OCI-LY7 (cell line): ENCODE measurements at regions not wholly inside any gene's neighbourhood (a gene's known extent, or its start where the extent isn't known, plus 50 kb on each side); places are given as distances from the start of the nearest gene placed in this dataset.
"Not testable (repeated sequence)": the region's sequence is repeated elsewhere in the genome, so short reads cannot be mapped to it uniquely, and the experiment has no call there.

Experiments used
- BruUV-seq: library from RNA; stranded (reverse); fragments of 400-500 nt; replicated peaks from 2 replicates; lab custom pipeline; 2021; lab: Mats Ljungman, UMichigan
- CTCF ChIA-PET: fragments of 300-600 bp; sonication (Branson Sonifier 250); formaldehyde crosslinking; loops from one replicate; lab custom pipeline; 2022; ENCODE audit warnings: antibody characterized with exemption; ENCODE audit not compliant: unreplicated experiment; lab: Charles Lee
- POLR2A ChIA-PET: fragments of 300-600 bp; sonication (Branson Sonifier 250); formaldehyde crosslinking; loops from one replicate; lab custom pipeline; 2022; ENCODE audit warnings: antibody characterized with exemption; lab: Charles Lee
- DNase-seq: peaks from one replicate; pipeline ENCODE4 v3.0.0-alpha.2; 2015; ENCODE audit warnings: low spot score
- H2AFZ ChIP-seq: fragments of 200-600 bp; sonication (generic), shearing (Covaris generic); 2 replicates; pipeline ENCODE4 v1.6.1; 2014; ENCODE audit warnings: mild to moderate bottlenecking, antibody characterized with exemption, low read length, moderate library complexity
- H3K27ac ChIP-seq: fragments of 200-600 bp; sonication (generic); 2 replicates; pipeline ENCODE4 v1.5.1; 2014; ENCODE audit warnings: mixed run types, low read depth, mild to moderate bottlenecking, moderate library complexity, low read length, inconsistent platforms; ENCODE audit not compliant: poor library complexity, severe bottlenecking
- H3K36me3 ChIP-seq: fragments of 200-600 bp; sonication (generic); 2 replicates; pipeline ENCODE4 v1.6.1; 2014; ENCODE audit warnings: mild to moderate bottlenecking, antibody characterized with exemption, low read length, moderate library complexity, mixed read lengths; ENCODE audit not compliant: insufficient read depth
- H3K4me1 ChIP-seq: fragments of 200-600 bp; sonication (generic); 2 replicates; pipeline ENCODE4 v1.5.1; 2014; ENCODE audit warnings: mild to moderate bottlenecking, low read length; ENCODE audit not compliant: insufficient read depth, poor library complexity, severe bottlenecking
- H3K4me2 ChIP-seq: fragments of 200-600 bp; sonication (generic); 2 replicates; pipeline ENCODE4 v1.6.1; 2014; ENCODE audit warnings: mild to moderate bottlenecking, low read length
- H3K4me3 ChIP-seq: fragments of 200-600 bp; sonication (generic); 2 replicates; pipeline ENCODE4 v1.5.1; 2014; ENCODE audit warnings: mild to moderate bottlenecking, low read depth, low read length; ENCODE audit not compliant: poor library complexity, severe bottlenecking
- H3K79me2 ChIP-seq: fragments of 200-600 bp; sonication (generic); 2 replicates; pipeline ENCODE4 v1.6.1; 2016; ENCODE audit warnings: low read depth, mild to moderate bottlenecking, low read length, moderate library complexity, mixed read lengths; ENCODE audit not compliant: insufficient read depth
- H3K9me2 ChIP-seq: fragments of 200-600 bp; sonication (generic); 2 replicates; pipeline ENCODE4 v1.6.1; 2016; ENCODE audit warnings: mild to moderate bottlenecking, low read length, mixed read lengths; ENCODE audit not compliant: insufficient read depth
- H3K9me3 ChIP-seq: fragments of 200-600 bp; sonication (generic); 2 replicates; pipeline ENCODE4 v1.6.1; 2014; ENCODE audit warnings: mild to moderate bottlenecking, mixed run types, low read length, mixed read lengths
- H4K20me1 ChIP-seq: fragments of 200-600 bp; sonication (generic); 2 replicates; pipeline ENCODE4 v1.6.1; 2014; ENCODE audit warnings: mild to moderate bottlenecking, antibody characterized with exemption, low read length, moderate library complexity, mixed read lengths; ENCODE audit not compliant: insufficient read depth
- EZH2phosphoT487 ChIP-seq: fragments of 200-600 bp; sonication (generic); IDR thresholded peaks from 2 replicates; pipeline ENCODE4 v1.6.1; 2018; ENCODE audit warnings: low read depth, borderline replicate concordance, mild to moderate bottlenecking, mixed run types, antibody characterized with exemption, low read length, moderate library complexity, mixed read lengths
- intact Hi-C: fragments of 100-400 bp; cut with micrococcal nuclease; formaldehyde crosslinking; loops from one replicate; pipeline ENCODE4 v1.10.0; 2022; ENCODE audit not compliant: unreplicated experiment
- TF ChIP-seq, protein P1 (sequence below): fragments of 200-600 bp; sonication (generic); conservative IDR thresholded peaks from 2 replicates; pipeline ENCODE4 v1.5.1; 2014; ENCODE audit warnings: mild to moderate bottlenecking, antibody characterized with exemption, low read length, moderate library complexity, mixed read lengths

DNA sequence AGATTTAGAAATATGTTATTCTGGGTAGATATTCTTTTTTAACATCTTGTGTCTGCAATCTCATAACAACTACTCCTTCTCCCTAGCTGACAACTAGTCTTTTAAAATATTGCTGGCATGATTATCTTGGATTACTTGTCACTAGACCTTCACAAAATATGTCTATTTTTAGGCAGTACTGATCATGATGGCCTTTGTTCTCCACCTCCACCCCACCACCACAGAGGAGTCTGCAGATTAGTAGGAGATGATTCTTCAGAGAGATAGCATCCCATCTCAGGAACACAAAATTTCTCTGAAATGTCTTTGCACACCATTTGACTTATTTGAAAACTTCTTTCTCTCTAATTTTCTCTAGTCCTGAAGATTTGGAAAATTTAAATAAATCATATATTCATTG, 338.1 kb upstream of the SPHKAP start:
- no peak overlapping the region for H3K27ac ChIP-seq
- no peak overlapping the region for H3K4me3 ChIP-seq
- H3K9me3 ChIP-seq, result no peaks in the 10 kb centered on the region
- no peak for DNase-seq
- no peaks in the 10 kb centered on the region for H3K9me2 ChIP-seq
- H3K79me2 ChIP-seq, result no peaks in the 10 kb centered on the region
- no peaks in the 10 kb centered on the region for H3K4me1 ChIP-seq
- no peaks in the 10 kb centered on the region for H4K20me1 ChIP-seq
- ChIA-PET POLR2A (no interaction called here), CTCF (no interaction called here)
- intact Hi-C loops, result no loop called here
- H2AFZ ChIP-seq, result no peak overlapping the region
- H3K4me2 ChIP-seq, result no peak overlapping the region
- BruUV-seq, result no TSS peak
- no peaks in the 10 kb centered on the region for H3K36me3 ChIP-seq
- no peak for TF ChIP-seq EZH2phosphoT487
- TF ChIP-seq, protein P1, sequence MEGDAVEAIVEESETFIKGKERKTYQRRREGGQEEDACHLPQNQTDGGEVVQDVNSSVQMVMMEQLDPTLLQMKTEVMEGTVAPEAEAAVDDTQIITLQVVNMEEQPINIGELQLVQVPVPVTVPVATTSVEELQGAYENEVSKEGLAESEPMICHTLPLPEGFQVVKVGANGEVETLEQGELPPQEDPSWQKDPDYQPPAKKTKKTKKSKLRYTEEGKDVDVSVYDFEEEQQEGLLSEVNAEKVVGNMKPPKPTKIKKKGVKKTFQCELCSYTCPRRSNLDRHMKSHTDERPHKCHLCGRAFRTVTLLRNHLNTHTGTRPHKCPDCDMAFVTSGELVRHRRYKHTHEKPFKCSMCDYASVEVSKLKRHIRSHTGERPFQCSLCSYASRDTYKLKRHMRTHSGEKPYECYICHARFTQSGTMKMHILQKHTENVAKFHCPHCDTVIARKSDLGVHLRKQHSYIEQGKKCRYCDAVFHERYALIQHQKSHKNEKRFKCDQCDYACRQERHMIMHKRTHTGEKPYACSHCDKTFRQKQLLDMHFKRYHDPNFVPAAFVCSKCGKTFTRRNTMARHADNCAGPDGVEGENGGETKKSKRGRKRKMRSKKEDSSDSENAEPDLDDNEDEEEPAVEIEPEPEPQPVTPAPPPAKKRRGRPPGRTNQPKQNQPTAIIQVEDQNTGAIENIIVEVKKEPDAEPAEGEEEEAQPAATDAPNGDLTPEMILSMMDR, result no peak

GRCh38 chr2:228516019-228516418, 334.5 kb upstream of the SPHKAP start:
- Histone ChIP-seq H3K4me3 (no peak overlapping the region), H4K20me1 (no peaks in the 10 kb centered on the region), H3K4me2 (no peak overlapping the region), H3K36me3 (no peaks in the 10 kb centered on the region), H3K9me3 (no peaks in the 10 kb centered on the region), H3K79me2 (no peaks in the 10 kb centered on the region), H3K9me2 (no peaks in the 10 kb centered on the region), H3K4me1 (no peaks in the 10 kb centered on the region), H2AFZ (no peak overlapping the region), H3K27ac (no peak overlapping the region)
- no peak for DNase-seq
- intact Hi-C loops, result no loop called here
- TF ChIP-seq EZH2phosphoT487, result no peak
- TF ChIP-seq, protein P1, result no peak
- CTCF ChIA-PET, result no interaction called here
- BruUV-seq, result no TSS peak
- POLR2A ChIA-PET, result interaction anchor here (0.5 kb wide), 1 partner anchor 158 kb away, joined by 3 read pairs; no protein-coding TSS in a partner anchor

DNA sequence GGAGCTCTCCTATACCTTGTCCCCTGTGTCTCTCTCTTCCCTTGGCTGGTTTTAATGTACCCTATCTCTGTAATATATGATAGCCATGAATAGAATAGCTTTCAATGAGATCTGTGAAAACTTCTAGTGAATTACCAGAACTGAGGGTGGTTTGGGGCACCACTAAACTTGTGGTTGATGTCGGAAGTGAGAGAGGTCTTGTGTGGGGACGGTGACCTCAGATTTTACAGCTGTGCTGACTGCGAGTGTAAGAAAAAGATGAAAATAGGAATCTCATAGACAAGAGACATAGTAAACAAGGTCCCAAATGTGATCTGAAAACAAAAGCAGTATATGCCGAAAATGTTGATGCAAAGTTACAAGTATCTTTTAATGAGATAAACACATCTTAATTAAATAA, 332.0 kb upstream of the SPHKAP start:
- intact Hi-C loops, CTCF ChIA-PET, H2AFZ ChIP-seq, H3K4me2 ChIP-seq, H3K4me1 ChIP-seq, BruUV-seq, H3K36me3 ChIP-seq, H3K79me2 ChIP-seq, H3K9me2 ChIP-seq, DNase-seq, H3K9me3 ChIP-seq, H4K20me1 ChIP-seq, H3K4me3 ChIP-seq, H3K27ac ChIP-seq: not testable (repeated sequence)
- POLR2A ChIA-PET, result interaction anchor here (1.1 to 1.5 kb wide), 2 partner anchors 22 to 84 kb away, joined by 3 to 4 read pairs; no protein-coding TSS in a partner anchor
